ENCODE measurements at regions not wholly inside any gene's neighbourhood (a gene's known extent, or its start where the extent isn't known, plus 50 kb on each side); places are given as distances from the start of the nearest gene placed in this dataset.
"Not testable (repeated sequence)": the region's sequence is repeated elsewhere in the genome, so short reads cannot be mapped to it uniquely, and the experiment has no call there.

DNA sequence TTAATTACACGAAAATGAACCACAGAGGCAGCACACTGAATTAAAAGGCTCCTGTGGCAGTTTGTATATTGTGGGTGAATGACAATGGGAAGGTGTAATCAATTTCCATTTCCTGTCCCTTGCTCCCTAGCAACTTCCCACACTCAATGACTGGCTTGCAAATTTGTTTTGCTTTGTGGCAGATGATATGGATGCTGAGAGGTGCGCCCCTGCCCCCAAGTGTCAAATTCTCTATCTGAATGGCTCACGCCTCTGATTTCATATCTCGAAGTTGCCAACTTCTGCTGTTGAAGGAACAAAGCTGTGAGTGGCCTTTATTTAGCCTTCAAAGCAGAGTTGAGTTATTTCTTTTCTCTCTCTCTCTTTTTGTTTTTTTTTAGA, 86.0 kb downstream of the FOXD2 start:
- no peak for FAIRE-seq

DNA sequence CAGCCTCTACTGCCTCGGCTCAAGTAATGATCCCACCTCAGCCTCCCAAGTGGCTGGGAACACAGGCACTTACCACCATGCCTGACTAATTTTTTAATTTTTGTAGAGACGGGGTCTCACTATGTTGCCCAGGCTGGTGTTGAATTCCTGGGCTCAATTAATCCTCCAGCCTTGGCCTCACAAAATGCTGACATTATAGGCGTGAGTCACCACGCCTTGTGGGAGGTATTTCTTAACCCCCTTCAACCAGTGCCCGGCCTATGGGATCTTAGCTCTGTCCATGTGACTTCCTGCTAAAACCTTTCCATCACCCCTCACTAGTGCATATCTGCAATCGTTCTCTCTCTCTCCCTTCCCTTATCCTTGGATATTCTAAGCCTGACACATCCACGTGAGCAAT, 86.4 kb downstream of the FOXD2 start:
- no peak for FAIRE-seq

DNA sequence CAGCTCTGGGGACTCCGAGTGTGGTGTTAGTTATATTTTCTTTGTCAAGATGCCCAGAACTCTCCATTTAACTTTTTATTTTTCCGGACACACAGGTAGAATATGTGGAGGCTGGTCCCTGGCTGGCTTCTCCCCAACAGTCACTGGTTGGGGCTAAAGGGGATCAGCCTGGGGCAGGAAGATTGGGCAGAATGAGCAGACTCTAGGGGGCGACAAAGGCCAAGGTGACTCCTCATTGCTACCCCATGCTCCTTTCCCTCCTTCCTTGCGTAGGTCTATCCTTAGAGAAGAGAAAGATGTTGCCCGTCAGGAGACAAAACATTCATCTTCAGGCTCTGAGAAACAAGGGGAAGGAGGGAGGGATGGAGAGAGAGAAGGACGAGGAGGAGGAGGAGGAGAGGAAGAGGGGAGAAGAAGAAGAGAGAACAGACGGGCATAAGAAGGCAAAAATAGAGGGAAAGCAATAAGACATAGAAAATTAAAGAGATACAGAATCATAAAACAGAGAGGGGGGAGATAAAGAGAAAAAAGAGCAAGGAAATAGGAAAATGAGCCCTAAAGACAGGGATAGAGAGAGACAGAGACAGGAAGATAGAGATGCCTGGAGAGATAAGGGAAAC, 89.9 kb downstream of the FOXD2 start:
- FAIRE-seq, result no peak

DNA sequence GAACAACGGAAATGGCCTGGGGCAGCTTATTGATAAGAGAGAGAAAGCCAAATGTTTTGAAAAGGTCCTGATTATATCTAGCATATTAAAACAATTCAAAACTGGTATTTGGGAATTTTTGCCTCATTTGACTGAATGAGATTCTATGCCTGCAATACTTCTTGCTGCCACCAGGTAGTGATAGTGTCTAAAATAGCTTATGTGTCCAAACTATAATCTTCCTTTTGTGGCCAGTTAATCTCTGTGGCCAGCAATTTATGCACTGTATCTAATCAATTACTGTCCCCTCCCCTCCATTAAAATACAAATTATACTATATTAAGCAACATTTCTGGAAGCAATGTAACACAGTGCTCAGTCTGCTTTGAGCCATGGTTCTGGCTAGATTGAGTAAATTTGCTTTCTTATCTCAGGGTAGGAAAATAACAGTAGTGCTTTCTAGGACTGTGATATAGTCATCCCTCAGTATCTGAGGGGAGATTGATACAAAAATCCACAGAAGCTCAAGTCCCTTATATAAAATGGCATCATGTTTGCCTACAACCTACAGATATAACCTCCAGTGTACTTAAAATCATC, 91.8 kb downstream of the FOXD2 start:
- no peak for FAIRE-seq

DNA sequence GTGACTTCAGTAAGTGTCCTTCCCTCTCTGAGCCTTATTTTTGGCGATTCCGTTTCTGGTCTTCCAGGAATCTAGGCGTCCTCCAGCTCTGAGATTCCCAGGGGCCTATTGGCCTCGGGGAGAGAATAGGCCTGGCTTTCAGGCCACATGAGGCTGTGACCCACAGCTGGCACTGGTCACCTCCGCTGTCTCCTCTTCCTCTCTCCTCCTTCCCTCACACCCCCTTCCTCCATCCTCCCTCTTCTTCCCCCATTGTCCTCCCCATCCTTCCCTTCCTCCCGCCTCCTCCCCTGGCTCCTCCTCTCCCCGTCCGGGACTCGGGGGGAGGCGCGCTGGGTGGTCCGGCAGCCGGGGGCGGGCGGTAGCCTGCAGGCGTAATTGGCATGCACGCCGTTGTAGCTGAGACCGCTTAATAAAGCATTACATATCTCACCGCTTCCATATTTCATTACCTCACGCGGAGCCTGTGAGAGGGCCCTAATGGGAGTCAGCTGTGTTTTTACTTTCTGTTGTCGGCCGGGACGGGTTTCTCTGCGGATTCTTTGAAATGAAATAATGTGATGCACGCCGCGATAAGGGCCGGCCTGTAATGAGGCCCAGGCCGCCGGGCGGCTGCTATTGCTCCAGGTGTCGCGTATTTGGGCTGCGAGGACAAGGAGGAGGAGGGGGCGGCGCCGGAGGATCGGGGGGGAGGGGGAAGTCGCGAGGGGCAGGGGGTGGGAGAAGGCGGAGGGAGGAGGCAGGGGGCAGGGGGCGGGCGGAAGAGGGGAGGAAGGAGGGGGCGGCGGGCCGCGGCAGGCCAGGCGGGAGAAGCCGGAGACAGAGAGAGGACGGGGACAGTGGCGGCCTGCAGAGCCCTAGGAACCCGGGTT, 95.3 kb downstream of the FOXD2 start:
- no peak for FAIRE-seq

DNA sequence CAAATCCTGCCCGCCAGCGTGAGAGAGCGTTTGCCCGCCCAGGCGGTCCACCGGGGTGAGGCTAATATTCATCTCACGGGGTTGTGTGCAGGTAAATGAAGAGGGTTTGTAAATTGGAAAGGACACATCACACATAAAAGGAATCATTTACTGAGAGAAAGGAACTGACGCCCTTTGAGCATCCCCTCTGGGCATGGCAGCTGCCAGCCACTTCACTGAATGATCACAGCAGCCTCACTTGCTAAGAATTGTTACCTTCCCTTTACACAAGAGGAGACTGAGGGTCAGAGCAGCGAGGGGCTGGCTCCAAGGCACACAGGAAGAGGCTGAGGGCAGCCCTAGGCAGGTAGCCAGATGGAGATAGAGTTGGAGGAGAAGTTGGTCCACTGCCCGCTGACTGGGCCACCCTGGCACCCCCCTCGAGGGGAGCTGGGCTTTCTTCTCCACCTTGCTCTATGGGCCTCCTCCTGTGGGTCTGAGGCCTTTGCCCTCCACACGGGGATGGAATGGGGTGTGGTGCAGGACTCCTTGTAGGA, 96.0 kb downstream of the FOXD2 start:
- FAIRE-seq, result no peak

DNA sequence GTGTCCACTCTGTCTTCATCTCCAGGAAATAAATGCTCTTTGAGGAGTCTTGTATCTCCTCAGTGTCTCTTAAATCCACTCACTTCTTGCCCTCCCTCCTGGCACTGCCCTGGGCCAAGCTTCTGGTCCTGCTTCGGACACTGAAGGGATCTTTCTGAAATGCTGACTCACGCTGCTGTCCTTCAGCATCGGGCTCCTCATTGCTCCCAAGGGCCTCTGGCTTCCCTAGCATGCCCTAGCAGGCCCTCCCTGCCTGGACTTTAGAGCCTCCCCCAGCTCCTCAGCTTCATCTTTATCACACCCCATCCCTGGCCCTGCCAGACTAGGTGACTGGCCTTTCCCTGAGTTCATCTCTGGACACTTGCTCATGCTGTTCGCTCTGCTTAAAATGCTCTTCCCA, 96.6 kb downstream of the FOXD2 start:
- FAIRE-seq, result no peak

DNA sequence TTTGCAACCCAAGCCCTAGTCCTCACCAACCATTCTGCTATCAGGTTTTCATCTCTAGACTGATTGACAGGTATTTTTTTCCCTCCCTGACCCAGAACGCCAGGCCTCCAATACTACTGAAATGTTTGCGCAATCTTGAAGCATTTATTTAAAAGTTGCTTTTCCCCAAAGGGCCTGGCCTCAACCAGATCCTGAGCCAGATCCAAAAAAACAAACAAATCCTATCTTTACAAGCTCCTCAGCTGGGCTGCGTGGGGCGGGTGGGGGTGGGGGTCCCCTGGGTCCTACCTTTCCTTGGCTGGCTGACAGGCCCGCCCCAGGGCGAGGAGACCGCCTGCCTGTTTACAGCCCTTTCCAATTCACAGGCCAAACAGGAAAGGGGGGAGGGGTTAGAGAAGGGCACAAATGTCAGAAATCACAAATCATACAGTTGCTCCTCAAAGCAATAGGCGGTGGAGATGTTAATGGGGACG, 98.8 kb downstream of the FOXD2 start:
- FAIRE-seq, result no peak

DNA sequence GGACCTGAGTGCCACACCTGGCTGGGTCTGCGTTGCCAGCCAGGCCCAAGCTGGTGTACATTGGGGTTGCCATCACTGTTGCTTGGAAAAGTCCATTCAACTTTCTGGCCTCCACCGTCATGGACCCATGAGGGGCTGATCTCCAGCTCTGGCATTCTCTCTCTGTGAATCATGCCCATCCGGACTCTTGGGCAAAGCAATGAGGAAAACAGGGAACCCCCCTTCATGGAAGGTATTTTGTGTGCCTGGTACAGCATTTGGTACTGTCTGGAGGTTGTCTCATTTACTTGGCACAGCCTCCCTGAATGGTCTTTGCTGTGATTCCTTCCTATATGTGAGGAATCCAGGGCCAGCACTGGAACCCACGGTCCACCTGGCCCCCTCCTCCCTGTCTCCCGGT, 99.4 kb downstream of the FOXD2 start:
- no peak for FAIRE-seq

DNA sequence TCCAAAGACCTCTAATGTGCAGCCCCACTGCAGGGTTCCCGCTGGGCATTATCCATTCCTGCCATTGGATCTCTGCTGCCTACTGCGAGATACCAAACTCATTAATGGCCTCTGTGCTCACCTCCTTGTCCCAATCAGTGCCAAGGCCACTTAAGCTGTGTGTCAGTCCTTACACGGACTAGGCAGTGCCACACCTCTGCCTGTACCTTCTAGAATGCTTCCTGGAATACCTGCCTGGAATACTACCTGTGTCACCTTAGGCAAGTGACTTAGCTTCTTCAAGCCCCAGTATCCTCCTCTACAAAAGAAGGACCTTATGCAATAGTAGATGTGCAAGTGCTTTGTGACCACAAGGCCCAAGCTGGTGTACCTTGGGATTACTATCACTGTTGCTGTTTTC, 100.1 kb downstream of the FOXD2 start:
- FAIRE-seq, result no peak

DNA sequence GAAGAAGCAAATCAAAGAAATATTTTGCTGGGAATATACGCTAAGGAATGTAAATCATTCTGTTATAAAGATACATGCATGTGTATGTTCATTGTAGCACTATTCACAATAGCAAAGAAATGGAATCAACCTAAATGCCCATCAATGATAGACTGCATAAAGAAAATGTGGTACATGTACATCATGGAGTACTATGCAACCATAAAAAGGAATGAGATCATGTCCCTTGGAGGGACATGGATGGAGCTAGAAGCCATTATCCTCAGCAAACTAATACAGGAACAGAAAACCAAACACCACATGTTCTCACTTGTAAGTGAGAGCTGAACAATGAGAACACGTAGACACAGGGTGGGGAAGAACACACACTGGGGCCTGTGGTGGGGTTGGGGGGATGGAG, 100.7 kb downstream of the FOXD2 start:
- not testable (repeated sequence) for FAIRE-seq

DNA sequence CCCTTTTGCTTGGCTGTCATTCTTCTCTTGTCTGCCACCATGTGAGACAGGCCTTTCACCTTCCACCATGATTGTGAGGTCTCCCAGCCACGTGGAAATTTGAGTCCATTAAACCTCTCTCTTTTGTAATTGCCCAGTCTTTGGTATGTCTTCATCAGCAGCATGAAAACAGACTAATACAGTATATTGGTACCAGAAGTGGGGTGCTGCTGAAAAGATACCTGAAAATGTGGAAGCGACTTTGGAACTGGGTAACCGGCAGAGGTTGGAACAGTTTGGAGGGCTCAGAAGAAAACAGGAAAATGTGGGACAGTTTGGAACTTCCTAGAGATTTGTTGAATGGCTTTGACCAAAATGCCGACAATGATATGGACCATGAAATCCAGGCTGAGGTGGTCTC, 103.9 kb downstream of the FOXD2 start:
- not testable (repeated sequence) for FAIRE-seq

DNA sequence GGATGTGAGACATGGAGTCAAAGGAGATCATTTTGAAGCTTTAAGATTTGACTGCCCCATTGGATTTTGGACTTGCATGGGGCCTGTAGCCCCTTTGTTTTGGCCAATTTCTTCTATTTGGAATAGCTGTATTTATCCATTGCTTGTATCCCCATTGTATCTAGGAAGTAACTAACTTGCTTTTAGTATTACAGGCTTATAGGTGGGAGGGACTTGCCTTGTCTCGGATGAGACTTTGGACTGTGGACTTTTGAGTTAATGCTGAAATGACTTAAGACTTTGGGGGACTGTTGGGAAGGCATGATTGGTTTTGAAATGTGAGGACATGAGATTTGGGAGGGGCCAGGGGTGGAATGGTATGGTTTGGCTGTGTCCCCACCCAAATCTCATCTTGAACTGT, 105.2 kb downstream of the FOXD2 start:
- FAIRE-seq, result not testable (repeated sequence)

DNA sequence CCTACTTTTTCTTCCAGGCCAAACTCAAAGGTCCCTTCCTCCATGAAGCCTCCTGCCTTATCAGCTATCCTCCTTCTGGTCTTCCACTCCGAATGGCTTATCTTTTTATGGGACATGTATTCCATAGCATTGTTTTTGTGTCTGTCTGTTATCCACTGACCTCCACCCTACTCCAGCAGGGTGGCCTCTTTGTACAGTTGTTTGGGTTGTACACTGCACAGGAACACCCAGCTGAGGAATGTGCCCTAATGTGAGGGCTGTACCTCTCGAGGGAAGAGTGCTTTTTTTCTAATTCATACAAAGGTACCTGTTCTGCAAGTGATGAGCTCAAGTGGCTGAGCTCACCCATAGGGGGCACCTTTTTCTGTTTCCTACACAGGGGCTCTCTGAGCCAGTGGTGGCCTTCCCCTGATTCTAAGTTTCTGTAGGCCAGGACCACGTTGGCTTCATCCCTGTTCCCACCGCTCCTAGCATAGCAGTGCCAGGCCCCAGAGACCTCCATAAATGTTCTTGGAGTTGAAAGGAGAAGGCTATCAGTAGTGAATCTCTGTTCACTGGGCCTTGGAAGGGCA, 108.2 kb downstream of the FOXD2 start:
- no peak for FAIRE-seq

DNA sequence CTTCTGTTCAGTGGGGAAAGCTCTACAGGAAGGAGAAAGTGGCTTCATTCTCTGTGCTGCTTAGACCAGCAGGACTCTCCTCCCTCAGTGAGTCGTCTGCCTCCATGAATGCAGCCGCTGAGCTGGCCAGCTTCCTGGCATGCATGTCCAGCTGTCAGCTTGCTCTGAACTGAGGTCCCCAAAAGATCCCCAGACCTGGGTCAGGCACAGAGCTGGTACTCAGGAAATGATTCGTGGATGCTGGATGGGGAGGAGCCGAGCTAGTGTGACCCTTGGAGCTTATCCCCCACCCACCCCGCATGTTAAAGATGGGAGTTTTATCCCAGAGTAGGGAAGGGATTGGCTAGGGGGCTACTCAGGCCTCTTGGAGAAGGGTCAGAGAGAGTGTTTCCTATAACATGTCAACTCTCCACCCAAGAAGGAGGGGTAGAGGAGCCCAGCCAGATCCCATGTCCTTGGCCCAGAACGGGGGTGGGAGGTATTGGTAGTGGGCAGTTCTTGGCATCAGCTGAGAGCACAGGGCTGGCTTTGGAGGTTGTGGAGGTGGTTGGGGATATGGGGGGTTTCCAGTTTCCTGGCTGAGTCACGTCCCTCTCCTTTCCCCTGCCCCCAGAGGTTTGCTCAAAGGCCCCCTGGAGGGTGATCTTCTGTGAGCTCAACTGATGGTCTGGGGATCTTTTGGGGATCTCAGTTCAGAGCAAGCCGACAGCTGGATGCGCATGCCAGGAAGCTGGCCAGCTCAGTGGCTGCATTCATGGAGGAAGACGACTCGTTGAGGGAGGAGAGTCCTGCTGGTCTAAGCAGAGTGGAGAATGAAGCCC, 110.1 kb downstream of the FOXD2 start:
- no peak for FAIRE-seq

DNA sequence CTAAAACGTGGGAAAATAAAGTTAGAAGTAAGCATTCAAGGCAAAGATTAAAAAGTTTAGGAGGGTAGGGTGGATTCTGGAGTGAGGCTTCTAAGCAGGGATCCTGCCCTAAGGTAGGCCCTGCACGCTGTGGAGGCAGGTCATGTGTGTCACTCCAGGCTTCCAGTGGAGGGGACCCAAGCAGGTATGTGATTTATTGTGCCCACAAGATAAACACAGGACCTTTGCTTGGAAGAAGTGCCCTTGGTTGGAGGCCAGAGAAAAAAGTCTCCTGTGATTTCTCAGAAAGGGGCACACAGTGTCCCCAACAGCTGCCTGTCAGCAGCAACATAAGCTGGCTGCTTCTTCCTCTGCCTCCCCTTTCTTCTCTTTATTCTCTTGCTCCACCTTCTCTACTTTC, 110.8 kb downstream of the FOXD2 start:
- FAIRE-seq, result no peak

DNA sequence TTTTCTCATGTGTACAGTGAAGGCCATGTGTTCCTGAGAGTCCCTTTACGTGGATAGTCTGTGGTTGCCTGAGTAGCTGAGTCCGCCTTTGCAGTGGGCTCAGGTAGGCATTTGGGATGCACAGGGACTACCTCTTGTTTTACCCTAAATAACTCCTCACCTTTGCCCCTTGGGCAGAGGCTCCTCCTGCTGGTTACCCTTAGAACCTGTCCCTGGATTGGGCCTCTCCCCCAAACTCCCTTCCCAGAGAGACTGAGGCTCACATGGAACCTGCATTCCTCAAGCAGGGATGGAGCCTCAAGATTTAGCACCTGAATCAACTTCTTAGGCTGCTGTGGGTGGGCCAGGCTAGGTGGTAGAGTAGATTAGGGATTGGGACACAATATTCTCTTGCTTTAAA, 111.7 kb downstream of the FOXD2 start:
- no peak for FAIRE-seq

DNA sequence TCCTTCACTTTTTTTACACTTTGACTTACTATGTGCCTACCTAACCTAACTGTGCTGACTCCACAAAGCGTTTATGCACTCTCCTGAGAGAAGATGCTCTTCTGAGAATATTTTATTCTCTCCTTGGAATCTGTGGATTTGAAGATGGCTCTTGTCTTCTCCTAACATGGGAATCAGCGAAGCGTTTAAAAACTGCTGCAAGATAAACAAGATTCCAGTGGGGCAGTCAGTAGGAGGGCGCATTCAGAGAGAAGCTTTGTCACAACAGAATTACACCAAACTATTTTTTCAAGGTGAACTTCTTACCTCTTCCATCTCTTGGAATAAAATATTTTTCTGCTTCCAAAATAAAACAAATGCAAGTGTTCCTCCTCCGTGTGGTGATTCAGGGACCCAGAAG, 113.1 kb downstream of the FOXD2 start:
- FAIRE-seq, result no peak

DNA sequence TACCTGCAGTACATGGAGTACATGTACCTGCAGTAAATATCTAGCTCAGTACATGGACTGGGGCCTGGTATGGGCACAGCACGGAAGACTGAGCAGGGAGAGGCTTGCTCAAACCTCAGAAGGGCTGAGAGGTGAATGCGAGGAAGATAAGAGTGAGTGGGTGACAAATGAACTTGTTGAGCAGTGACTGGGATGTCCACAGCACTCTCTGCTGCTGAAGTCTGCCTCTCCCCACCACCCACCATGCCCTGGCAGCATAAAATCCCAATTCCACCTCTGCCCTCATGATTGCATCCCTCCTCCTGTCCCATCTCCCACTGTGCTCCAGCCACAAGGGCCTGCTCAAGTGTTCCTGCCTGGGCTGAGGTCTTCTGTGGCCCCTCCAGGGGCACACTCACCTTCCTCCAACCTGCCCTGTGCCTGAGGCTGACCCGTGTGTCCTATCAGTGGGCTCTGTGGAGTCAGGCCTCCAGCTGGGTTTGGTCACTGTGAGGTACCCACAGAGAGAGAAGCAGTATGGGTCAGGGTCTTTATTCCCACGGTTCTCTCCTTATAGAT, 114.2 kb downstream of the FOXD2 start:
- no peak for FAIRE-seq

DNA sequence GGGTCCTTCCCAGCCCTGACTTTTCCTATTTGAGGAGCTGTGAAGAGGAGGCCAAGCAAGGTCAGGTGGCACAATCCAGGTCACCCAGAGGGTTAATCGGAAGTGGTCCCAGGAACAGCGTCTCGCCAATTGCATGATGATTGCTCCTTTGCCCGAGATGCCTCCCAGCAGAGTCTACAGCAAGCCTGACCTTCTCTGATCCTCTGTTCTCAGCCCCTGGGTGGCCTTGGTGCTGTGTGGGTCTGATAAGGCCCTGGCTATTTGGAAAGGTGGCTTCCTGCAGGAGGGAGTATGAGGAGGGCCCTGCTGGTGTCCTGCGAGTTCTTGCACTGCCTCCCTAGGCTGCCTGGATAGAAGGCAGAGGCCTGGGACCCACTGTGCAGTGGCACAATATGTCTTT, 116.2 kb downstream of the FOXD2 start:
- FAIRE-seq, result no peak

DNA sequence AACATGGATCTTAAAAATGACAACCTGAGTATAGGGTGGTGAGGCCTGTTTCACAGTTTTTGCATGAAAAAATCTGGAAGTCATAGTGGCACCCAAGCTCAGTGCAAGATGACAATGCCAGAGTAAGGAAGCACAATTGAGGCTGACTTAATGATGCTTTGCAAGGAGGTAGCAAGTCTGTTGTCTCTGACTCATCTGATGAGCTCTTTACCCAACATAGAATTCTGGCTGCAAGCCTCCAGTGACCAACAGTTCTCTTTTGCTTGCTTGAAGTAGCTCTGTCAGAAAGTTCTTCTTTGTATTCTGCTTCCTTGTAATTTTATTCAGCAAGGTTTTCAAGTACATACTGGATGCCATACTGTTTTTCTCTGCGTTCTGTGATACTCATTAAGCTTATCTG, 117.1 kb downstream of the FOXD2 start:
- FAIRE-seq, result no peak

DNA sequence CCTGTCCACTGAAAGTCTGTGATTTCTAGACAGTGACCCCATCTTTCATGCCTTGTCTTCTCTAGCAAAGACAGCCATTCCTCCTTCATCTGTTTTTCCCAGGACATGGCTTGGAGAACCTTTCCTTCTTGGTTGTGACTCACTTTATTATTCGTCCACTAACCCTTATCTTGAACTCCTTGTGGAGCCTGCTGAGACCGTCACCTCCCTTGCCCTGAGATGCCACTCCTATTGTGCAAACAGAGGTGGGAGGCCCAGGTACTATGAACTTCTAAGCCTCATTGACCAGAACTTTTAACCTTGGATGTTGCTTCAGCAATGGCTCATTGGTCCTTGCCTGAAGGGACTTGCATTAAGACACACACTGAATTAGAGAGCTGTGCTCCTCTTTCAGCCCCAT, 117.5 kb downstream of the FOXD2 start:
- no peak for FAIRE-seq

All from TTC549 (cell line).